Inflammatory macrophage (primary cell): ENCODE measurements at regions not wholly inside any gene's neighbourhood (a gene's known extent, or its start where the extent isn't known, plus 50 kb on each side); places are given as distances from the start of the nearest gene placed in this dataset.
A peak's percentile ranks its signal among the peaks of the same experiment; 100 is the strongest.
"Not testable (repeated sequence)": the region's sequence is repeated elsewhere in the genome, so short reads cannot be mapped to it uniquely, and the experiment has no call there.

ENCODE experiments used
- DNase-seq, 2 donors: peaks; one replicate each; pipeline ENCODE4 v3.0.0-alpha.2; 2020 to 2022

DNA sequence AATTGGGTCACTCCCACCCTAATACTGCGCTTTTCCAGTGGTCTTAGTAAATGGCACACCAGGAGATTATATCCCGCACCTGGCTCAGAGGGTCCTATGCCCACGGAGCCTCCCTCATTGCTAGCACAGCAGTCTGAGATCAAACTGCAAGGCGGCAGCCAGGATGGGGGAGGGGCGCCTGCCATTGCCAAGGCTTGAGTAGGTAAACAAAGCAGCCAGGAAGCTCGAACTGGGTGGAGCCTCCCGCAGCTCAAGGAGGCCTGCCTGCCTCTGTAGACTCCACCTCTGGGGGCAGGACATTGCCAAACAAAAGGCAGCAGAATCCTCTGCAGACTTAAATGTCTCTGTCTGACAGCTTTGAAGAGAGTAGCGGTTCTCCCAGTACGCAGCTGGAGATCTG is 52.4 kb upstream of the PMPCB start:
- not testable (repeated sequence) for DNase-seq

DNA sequence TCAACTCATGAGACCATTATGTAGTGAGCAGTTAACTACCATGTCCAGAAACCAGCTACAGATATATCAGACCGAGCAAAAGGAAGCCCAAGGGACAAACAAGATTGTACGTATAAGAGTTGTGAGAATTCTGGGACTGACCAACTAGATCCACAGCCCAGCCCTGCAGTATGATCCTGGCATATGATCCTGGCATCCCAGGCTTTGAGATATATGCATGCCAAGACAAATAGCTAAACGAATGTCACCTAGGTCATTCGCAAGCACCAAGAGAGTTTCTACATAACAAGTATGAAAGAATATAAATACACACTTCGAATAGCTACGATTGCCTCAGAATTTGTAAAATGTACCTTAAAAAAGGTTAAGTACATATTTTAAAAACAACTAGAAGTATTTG is 56.4 kb upstream of the PMPCB start:
- no peak for DNase-seq

GRCh38 chr7:103235824-103236223 is 61.4 kb upstream of the PMPCB start:
- DNase-seq = not testable (repeated sequence)

DNA sequence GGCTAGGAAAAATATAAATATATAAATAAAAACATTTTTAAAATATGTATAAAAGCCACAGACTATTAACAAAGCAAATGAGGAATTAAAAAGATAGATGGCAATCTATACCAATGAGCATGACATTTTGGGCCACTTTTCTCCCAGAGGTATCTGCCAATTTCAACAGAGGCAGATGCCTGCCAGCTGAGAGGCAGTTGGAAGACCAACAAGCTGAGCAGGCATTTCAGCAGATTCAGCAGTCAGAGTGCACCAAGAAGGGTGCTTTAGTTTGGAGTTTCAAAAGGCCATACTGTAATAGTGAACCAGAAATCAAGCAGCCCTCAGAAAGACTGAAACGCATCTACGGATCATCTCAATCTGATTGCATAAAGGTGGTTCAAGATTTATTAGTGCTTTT is 62.4 kb upstream of the PMPCB start:
- not testable (repeated sequence) for DNase-seq

GRCh38 chr7:103227787-103228186 is 69.4 kb upstream of the PMPCB start:
- not testable (repeated sequence) for DNase-seq

- DNase-seq = not testable (repeated sequence)
Observed at GRCh38 chr7:103225798-103226197, 71.4 kb upstream of the PMPCB start.

- peak; percentile 14 to 28 for DNase-seq
Observed at GRCh38 chr7:103223065-103223464, 74.2 kb upstream of the NAPEPLD start.

DNA sequence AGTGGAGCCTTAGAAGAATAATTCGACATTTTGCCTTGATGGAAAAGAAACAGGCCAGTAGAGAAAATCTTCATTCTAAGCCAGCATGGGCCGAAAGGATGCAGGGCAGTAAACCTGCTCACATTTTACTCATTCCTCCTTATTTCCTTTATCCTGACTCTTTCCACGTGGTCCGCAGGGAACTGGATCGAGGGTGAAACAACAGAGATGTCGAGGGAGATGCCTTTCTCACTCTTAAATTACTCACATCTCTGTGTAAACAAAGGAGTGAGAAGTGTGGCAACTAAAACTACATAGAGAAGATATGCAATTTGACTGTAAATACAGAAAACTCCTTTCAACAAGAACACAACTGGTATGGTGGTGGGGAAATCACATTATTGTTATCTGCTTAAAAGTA is 62.1 kb upstream of the NAPEPLD start:
- DNase-seq = not testable (repeated sequence)

- not testable (repeated sequence) for DNase-seq
Observed at GRCh38 chr7:103199191-103199590, 50.3 kb upstream of the NAPEPLD start.
